ENCODE measurements at regions not wholly inside any gene's neighbourhood (a gene's known extent, or its start where the extent isn't known, plus 50 kb on each side); places are given as distances from the start of the nearest gene placed in this dataset.

DNA sequence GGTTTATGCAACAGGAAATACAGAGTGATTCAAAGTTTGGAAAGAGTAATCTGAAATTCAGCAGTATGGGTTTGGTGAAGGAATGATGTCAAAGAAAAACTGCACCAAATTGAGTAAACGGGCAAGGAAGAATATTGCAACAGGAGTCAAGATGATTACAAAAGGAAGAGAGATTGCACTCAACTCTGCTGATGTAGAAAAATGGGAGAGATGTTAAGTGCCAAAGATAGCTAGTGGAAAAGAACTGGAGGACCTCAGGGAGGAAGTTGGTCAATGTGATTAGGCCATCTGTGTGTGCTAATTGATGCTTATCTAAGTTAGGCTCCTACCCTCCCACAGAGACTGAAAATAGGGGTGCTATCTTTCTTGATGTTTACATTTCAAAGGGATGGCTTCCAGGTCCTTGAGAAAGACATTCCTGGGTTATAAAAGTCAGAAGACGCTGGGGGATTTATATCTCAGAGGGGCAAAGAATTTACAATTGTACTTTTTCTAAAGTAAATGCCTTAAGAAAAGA, 167.4 kb upstream of the FAM47A start:
- Histone ChIP-seq H3K9me3 (no peaks in the 10 kb centered on the region), H3K4me3 (no peak overlapping the region), H3K4me1 (no peaks in the 10 kb centered on the region), H3K27ac (no peak overlapping the region), H3K36me3 (no peaks in the 10 kb centered on the region), H3K27me3 (no peaks in the 10 kb centered on the region)
- TF ChIP-seq, protein P1, sequence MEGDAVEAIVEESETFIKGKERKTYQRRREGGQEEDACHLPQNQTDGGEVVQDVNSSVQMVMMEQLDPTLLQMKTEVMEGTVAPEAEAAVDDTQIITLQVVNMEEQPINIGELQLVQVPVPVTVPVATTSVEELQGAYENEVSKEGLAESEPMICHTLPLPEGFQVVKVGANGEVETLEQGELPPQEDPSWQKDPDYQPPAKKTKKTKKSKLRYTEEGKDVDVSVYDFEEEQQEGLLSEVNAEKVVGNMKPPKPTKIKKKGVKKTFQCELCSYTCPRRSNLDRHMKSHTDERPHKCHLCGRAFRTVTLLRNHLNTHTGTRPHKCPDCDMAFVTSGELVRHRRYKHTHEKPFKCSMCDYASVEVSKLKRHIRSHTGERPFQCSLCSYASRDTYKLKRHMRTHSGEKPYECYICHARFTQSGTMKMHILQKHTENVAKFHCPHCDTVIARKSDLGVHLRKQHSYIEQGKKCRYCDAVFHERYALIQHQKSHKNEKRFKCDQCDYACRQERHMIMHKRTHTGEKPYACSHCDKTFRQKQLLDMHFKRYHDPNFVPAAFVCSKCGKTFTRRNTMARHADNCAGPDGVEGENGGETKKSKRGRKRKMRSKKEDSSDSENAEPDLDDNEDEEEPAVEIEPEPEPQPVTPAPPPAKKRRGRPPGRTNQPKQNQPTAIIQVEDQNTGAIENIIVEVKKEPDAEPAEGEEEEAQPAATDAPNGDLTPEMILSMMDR (IDR thresholded peaks at IDR 0.05) = no peak
- no peak for DNase-seq (ENCODE audit: low spot score)

DNA sequence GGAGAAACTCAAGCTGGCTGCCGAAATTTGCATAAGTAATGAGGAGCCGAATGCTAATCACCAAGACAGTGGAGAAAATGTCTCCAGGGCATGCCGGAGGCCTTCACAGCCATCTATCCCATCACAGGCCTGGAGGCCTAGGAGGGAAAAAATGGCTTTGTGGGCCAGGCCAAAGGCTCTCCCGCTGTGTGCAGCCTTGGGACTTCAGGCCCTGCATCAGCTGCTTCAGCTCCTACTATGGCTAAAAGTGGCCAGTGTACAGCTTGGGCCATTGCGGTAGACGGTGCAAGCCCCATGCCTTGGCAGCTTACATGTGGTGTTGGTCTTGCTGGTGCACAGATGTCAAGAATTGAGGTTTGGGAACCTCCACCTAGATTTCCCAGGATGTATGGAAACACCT, 162.6 kb upstream of the FAM47A start:
- H3K9me3 ChIP-seq = no peaks in the 10 kb centered on the region
- TF ChIP-seq, protein P1 (IDR thresholded peaks at IDR 0.05) = no peak
- no peak for DNase-seq (ENCODE audit: low spot score)

DNA sequence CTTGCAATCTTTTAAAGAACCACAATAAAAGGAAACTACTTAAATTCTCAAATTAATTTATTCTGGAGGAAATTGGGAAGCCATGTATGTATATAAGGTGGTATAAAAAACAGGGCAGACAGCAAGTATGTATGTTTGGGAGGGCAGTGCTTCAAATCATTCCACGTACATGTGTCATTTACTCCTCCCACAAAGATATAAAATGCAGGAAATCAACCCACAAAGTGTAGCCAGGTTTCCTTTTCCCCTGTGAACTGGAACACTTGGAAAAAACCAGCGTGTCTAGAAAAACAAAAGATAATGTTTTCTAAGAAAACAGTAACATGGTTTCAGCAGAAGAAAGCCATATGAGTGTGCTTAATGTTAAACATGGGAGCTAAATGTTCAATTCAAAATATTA, 156.7 kb upstream of the FAM47A start:
- Histone ChIP-seq H3K9me3 (no peaks in the 10 kb centered on the region), H3K27me3 (no peaks in the 10 kb centered on the region), H3K27ac (no peak overlapping the region), H3K4me3 (no peak overlapping the region), H3K4me1 (no peaks in the 10 kb centered on the region), H3K36me3 (no peaks in the 10 kb centered on the region)
- TF ChIP-seq, protein P1 (IDR thresholded peaks at IDR 0.05) = no peak
- DNase-seq (ENCODE audit: low spot score) = no peak

More for the DNA sequence above, 162.6 kb upstream of the FAM47A start:
- no peak overlapping the region for H3K4me3 ChIP-seq
- no peaks in the 10 kb centered on the region for H3K36me3 ChIP-seq
- H3K27ac ChIP-seq = no peak overlapping the region
- no peaks in the 10 kb centered on the region for H3K27me3 ChIP-seq
- no peaks in the 10 kb centered on the region for H3K4me1 ChIP-seq

DNA sequence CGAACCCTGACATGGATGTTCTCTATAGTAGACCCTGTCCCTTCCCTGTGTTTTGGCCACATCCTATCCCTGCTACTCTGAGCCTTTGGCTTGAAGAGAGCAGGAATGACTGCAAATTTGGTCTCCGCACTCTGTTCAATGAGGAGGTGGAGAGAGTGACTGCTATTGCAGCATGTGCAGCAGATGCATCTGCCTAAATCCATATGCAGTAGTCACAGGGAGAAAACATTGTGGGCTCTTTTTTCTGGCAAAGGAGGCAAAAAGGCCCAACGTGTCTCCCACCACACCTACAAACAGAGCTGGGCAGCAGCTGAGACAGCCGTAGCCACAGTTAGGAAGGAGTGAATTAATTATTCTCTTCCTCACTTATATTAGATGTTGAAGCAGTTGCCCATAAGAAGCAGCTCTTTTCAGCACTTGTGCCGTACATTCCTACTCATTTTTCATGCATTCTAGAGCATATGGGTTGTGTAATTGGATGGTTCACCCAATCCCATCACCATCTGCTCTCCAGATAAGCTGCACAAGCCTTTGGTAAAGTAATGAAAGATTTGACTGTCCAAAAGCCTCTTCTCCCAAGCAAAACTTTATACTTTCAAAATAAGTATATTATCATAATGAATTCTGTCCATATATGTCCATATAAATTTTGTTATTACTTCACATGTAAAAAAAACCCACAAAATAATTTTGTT, 147.9 kb upstream of the FAM47A start:
- Histone ChIP-seq H3K9me3 (no peaks in the 10 kb centered on the region), H3K27ac (no peak overlapping the region)

DNA sequence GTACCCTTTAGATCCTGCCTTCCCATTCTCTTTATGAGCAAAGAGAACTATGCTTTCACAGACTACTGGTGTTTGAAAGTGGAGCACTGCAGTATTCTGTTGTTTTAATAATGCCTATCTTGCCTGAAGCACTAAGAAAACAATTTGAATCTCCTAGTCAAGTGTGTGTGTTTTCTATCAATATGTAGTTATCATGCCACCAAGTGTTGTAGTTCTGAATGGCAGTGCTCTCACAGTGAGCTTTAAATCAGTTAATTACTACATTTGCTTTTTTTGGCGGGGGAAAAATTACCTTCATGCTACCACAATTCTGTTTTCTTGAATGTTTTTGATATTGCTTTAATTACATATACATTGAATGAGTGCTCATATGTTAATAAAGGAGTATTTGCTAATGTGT, 143.6 kb upstream of the FAM47A start:
- Histone ChIP-seq H3K27ac (no peak overlapping the region), H3K36me3 (no peaks in the 10 kb centered on the region), H3K9me3 (no peaks in the 10 kb centered on the region), H3K4me1 (no peaks in the 10 kb centered on the region), H3K4me3 (no peak overlapping the region), H3K27me3 (no peaks in the 10 kb centered on the region)
- no peak for DNase-seq (ENCODE audit: low spot score)
- TF ChIP-seq, protein P1 (IDR thresholded peaks at IDR 0.05) = no peak

More for the DNA sequence above, 147.9 kb upstream of the FAM47A start:
- DNase-seq (ENCODE audit: low spot score) = no peak
- H3K4me3 ChIP-seq = no peak overlapping the region
- H3K4me1 ChIP-seq = no peaks in the 10 kb centered on the region
- no peaks in the 10 kb centered on the region for H3K36me3 ChIP-seq
- TF ChIP-seq, protein P1 (IDR thresholded peaks at IDR 0.05) = no peak
- H3K27me3 ChIP-seq = no peaks in the 10 kb centered on the region

DNA sequence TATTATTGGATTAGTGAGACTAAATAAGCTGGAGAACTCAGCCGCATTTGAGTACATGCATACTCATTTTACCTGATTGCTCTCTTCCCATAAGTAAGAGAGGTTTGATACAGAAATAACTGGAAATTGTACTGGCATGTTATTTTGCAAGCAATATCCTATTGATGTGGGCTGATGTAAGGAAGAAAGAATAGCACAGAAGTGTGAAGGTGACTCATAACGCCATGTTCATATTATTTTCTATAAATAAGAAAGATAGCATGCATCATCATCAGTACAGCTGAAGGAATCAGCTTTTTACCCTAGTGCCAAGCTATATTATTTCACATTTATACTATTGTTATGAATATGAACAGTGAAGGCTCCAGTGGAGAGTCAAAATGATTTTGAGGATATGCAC, 138.3 kb upstream of the FAM47A start:
- no peak overlapping the region for H3K4me3 ChIP-seq
- TF ChIP-seq, protein P1 (IDR thresholded peaks at IDR 0.05) = no peak
- no peaks in the 10 kb centered on the region for H3K4me1 ChIP-seq
- no peaks in the 10 kb centered on the region for H3K27me3 ChIP-seq
- DNase-seq (ENCODE audit: low spot score) = no peak
- H3K36me3 ChIP-seq = no peaks in the 10 kb centered on the region
- H3K27ac ChIP-seq = no peak overlapping the region
- H3K9me3 ChIP-seq = no peaks in the 10 kb centered on the region

All from right atrium auricular region (tissue), 2 donors.